GM21717 (cell line): ENCODE measurements at regions not wholly inside any gene's neighbourhood (a gene's known extent, or its start where the extent isn't known, plus 50 kb on each side); places are given as distances from the start of the nearest gene placed in this dataset.
"Not testable (repeated sequence)": the region's sequence is repeated elsewhere in the genome, so short reads cannot be mapped to it uniquely, and the experiment has no call there.

Experiments
- ATAC-seq: cut with Tn5 transposase; IDR thresholded peaks from one replicate; pipeline ENCODE4 v1.9.1; 2021; ENCODE audit warnings: mild to moderate bottlenecking, moderate library complexity; ENCODE audit not compliant: unreplicated experiment

DNA sequence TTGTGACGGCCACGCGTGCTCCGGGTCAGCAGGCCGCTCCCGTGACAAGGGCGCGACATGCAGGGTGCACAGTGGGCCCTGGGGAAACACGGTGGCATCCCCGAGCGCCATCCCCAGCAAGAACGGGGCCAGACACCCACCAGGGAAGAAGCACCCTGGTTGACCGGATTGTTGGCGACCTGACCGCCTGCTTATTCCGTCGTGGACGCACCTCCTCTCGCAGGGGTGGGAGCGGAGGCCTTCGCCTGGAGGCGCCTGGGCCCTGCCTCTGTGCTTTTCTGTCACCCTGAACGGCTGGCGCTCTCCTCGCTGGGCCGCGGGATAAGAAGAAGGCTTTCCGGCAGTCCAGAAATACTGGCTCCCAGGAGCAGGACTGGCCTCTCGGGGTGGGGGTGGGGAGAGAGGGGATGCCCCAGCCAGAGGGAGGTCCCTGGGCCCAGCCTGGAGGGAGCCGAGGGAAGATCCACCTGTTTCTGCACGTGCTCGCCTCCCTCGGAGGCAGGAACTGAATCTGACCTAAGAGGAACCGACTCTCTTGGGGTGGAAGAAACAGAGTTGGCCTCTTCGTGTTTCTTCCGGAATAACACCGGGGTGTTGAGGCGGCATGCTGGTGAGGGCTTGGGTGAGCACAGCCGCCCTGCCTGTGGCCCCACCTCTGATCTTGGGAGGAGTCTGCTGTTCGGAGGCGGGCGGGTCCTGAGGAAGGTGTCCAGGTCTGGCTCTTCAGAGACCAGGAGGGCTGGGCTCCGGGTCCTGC lies 4394.2 kb upstream of the TPTE start:
- not testable (repeated sequence) for ATAC-seq

DNA sequence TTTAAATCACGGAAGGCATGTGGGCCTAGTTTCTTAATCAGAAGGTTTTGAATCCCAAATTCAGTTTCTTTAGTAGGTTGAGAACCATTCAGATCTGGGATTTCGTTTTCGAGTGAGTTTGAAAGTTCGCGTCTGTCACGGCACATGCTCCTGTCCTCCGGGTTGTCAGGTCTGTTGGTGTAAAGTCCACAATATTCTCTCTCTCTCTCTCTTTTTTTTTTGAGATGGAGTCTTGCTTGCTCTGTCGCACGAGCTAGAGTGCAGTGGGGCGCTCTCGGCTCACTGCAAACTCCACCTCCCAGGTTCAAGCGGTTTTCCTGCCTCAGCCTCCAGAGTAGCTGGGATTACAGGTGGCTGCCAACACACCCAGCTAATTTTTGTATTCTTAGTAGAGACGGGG lies 4390.6 kb upstream of the TPTE start:
- ATAC-seq, result not testable (repeated sequence)

DNA sequence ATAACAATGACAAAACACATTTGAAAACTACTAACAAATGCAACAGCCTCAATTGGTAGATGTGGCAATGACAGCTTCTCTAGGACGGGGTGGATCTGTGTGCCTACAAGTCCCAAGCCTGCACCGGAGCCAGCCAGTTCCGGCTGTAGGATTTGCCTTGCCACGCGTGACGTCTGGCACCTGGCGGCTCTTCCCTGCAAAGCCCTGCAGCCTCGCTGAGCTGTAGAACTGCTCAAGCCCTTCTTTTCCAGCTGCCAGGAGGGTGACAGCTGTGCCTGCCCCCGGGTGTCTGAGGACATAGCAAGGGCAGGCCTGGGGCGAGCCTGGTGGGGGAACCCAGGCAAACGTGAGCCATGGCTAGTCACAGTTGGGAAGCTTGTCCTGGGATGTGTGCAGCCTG lies 4388.0 kb upstream of the TPTE start:
- not testable (repeated sequence) for ATAC-seq

DNA sequence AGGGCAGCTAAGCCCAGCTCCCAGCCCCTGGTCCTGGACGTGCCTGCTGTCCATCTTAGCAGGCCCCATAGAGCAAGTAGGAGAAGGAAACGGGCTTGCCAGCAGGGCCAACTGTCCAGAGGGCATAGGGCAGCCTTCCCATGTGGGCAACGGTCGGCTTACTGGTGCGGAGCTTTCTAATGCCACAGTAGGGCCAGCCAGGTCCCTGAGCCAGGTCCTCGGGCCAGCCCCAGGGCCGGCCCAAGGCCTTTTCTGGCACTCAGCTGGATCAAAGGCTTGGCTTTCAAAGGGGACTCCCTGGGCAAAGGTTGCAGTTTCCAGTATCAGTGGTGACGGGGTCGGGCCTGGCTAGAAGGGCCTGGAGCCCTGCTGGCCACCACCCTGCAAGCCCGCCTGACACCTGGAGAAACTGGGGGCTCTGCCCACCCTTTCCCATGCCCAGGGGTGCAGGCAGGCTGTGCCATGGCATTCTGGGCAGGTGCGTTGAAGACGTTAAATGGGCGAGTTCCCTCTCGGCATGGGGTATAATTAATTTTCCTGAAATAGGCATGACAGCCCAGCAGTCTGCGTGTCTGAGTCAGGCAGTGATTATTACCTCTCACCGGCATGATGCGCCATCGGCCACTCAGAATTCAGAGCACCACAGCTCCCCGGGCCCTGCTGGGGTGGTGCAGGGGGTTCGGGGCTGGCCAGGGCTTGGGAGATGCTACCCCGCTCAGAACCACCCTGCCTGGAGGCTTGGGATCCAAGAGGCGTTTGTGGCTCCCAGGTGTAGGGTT lies 4387.3 kb upstream of the TPTE start:
- ATAC-seq, result not testable (repeated sequence)

DNA sequence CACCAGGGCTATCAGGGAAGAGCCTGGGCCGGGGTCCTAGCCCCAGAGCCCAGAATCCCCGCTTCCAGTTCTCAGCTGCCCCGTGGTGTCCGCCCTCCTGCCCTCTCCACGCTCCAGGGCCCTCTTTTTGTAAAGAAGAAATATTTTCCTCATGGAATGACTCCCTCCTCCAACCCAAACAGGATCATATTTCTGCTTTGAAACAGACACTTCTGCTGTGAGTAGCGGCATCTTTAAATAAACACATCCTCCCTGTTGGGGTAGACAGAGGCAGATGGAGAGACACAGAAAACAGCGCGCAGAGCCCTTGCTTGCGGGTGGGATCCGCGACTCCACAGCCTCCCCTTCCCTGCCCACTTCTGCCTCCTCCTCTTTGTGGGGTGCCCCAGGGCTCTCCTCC lies 4384.7 kb upstream of the TPTE start:
- not testable (repeated sequence) for ATAC-seq

DNA sequence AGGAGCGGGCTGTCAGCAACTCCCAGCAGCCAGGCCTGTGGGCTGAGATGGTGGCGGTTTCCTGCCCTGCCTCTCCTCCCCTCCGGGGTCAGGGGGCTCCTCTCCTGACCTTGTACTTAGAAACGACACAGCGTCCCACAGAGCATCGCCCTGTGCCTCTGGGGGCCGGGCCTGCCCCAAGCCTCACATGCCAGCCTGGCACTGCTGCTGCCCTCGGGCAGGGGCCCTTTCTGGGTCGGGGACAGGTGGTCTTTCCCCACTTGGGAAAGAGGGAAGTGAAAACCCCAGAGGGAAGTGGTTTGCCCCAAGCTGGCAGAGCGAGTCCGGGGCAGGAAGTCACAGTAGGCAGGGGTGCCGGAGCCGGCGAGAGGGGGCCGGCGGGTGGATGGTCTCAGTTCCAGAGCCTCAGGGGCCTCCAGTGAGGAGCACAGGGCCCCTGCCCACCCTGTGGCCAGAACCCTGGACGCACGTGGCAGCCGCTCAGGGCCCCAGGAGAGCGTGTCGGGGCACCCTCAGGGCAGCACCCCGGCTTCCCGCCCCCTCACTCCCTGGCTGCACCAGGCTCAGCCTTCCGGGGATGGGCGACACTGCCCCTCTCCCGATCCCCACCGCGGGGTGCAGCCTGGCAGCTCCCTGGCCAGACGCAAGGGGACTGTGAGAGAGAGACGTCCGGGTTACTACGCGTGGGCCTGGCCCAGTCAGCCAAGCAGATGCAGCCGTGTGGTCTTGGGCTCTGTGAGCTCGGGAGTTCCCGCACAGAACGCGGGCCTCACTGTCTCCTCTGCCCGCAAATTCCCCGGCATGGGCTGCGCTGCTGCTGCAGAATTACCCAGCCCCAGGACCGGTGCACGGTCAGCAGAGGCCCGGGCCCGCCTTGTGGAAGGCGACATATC lies 4382.9 kb upstream of the TPTE start:
- not testable (repeated sequence) for ATAC-seq

DNA sequence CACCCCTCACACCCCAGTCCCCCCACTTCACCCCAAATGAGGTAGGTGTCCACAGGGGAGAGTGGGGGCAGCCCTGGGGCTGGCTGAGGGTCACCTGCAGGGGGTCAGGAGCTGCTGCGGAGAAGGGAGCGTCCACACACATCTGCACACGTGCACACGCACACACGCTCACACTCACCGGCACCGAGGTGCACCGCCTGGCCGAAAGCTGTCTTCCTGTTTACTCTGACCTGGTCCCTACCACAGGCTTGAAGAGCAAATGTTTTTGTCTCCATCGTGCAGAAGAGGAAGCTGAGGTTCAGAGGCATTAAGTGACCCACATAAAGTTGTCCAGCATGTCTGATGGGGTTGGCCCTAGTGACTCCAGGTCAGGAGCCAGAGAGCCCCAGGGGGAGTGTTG lies 4382.1 kb upstream of the TPTE start:
- not testable (repeated sequence) for ATAC-seq

DNA sequence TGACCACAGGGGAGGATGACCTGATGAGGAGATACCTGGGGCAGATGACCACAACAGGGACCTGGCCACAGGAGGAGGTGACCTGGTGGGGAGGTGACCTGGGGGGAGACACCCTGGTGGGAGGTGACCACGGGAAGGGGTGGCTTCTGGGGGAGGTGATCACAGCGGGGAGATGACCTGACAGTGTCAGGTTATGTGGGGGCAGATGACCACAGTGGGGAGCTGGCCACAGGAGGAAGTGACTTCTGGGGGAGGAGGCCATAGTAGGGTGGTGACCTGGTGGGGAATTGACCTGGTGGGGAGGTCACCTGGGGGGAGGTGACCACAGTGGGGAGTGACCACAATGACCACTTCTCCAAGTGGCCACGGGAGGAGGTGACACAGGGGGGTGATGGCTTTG lies 4381.5 kb upstream of the TPTE start:
- not testable (repeated sequence) for ATAC-seq

DNA sequence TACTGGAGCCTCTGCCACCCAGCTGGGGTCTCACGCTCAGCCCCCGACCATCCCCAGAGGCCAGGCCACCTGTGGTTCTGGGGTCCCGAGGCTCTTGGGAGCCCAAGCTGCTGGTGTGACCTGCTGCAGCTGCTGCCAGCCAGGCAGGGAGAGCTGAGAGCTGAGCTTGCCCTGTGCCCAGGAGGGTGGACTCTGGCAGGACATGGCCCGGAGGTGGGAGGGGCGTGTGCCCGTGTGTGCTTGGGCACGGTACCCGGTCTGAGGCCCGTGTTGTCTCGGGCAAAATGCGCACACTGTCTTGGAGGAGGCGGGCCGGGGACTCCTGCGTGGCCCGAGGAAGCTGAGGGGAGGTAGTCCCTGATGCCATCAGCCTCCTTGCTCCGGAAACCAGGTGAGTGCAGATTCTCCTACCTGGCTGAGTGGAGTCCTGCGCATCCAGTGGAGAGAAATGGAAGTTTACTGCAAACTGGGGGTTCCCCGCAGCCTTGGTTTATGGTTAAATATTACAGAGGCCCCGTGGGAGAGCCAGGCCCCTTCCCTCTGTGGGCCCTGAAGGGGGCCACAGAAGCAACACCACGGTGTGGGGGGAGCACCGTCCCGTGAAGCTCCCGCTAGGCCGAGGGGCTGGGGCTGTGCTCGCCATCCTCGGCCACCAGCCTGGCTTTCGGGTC lies 4380.8 kb upstream of the TPTE start:
- ATAC-seq, result not testable (repeated sequence)

DNA sequence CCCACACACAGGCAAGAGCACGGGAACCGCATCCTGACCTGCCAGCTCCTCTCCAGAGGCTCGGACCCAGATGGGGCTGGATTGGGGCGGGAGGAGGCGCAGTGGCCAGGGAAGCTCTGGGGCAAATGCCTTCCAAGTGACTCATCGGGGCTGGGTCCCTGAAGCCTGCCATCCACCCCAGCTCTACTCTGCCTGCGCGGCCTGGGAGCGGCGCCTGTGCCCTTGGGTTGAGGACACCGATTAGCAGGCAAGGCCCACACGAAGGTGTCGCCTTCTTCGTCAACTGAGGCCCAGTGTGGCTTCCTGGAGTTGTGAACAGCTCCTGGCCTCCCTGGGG lies 4380.3 kb upstream of the TPTE start:
- not testable (repeated sequence) for ATAC-seq

DNA sequence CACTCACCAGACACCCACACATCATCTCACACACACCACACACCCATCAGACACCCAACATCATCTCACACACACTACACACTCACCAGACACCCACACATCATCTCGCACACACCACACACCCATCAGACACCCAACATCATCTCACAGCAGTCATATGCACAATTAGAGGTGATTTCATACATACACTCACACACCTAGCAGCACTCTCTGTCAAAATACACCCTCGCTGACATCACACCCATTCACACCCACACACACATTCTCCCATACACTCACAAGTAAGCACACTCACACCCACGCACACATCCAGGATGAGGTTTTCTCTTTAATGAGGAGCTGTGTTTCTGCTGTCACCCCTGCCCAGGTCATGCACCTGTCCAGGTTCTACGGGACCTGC lies 4368.2 kb upstream of the TPTE start:
- ATAC-seq, result not testable (repeated sequence)

DNA sequence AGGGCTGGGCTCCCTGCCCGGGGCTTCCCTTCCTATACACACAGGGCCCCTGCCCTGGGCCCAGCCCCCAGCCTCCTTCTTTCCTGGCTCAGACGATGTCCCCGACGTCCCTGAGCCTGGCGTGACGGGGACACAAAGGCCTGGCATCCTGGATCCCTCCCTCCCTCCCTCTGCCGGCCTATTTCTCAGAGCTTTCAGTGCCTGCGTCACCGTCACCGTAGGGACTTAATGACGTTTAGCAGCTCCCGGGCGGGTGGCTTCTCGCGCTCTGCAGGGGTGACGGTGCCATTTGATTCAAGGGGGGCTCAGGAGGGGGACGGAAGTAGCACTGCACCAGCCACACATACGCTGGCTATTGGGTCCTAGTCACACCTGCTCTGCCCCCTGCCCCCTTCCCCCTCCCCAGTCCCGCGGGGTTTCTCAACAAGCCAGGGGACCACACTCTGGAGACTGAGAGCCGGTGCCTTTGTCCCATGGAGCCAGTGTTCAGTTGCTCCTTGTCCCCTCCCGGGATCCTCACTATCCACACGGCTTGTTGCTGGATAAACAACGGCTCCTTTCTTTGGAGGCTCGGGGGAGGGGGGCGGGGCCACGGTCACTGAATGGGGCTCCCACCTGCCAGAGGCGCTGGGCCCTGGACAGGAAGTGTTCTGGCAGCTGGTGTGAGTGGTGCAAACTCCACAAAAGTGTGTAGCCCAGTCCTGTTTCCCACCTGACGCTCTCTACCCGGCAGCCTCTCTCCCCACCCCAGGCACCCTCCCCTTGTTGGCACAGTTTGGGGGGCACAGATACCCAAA lies 4366.7 kb upstream of the TPTE start:
- ATAC-seq, result not testable (repeated sequence)

DNA sequence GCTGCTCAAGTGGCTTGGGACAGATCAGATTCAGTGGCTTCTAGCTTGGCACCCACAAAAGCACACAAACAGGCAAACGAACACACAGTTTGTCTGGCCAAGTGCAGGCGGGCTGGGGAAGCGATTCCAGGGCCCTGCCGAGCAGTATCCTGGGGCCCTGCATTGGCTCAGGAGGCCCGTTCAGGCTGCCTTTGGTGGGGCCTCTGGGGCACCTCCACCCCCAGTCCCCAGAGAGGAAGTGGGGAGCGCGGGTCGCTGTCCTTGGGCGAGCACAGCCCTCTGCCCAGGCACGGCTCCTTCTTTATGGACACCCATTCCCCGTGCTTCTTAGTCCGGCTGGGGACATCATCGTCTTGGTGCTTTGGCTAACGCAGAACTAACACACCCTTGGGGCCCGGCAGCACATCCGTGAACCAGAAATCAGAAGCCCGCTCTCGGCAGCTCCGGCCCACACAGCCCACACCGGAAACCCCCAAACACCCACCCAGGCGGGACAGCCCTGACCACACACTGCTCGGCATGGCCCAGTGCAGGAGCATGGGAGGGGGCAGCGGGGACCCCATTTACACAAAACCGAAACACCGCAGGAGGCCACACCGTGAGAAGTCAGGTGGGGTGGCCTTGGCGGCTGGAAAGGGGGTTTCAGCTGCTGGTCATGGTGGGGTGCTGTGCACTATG lies 4364.5 kb upstream of the TPTE start:
- ATAC-seq, result peak; percentile 47

DNA sequence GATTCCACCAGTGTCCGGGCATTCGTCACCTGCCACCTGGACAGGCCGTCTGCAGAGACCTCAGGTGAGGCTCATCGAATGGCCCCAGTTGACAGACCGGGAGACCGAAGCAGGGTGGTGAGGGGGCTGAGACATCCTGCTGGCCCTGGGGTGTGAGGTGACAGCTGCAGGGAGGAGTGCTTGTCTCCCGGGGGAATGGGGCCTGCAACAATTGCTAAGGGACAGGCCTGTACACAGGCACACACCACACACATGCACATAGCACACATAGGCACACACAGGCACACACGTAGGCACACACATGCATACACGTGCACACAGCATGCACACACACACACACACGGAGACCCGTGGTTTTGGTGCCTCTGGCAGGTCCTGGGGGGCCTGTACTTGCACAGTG lies 4363.9 kb upstream of the TPTE start:
- peak; percentile 28 for ATAC-seq

DNA sequence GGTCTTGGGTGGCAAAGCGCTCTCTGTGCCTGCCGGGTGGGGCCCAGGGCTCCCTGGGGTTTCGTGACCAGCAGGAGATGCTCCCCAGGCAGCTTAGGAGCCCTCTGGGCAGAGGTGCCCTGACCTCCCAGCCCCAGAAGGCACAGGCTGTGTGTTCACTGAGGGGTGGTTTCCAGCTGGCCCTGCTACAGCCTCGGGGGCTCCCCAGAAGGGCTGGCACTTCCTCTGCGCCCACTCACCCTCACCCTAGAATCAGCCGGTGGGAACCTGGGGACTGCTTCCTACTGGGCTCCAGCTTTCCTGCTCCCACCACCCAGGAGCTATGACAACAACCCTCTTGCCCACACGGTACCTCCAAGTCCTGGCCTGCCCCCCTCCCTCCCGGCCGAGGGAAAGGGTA lies 4363.2 kb upstream of the TPTE start:
- ATAC-seq, result not testable (repeated sequence)
